WERI-Rb-1 (cell line): ENCODE measurements at regions not wholly inside any gene's neighbourhood (a gene's known extent, or its start where the extent isn't known, plus 50 kb on each side); places are given as distances from the start of the nearest gene placed in this dataset.
"Not testable (repeated sequence)": the region's sequence is repeated elsewhere in the genome, so short reads cannot be mapped to it uniquely, and the experiment has no call there.

Source experiments
- DNase-seq: peaks from one replicate; pipeline ENCODE4 v3.0.0-alpha.2; 2020
- H3K27ac ChIP-seq: fragments of 250-450 bp; sonication (Bioruptor Pico); 2 replicates; pipeline ENCODE4 v1.5.1; 2020; ENCODE audit warnings: mild to moderate bottlenecking, moderate library complexity
- H3K27me3 ChIP-seq: fragments of 250-450 bp; sonication (Bioruptor Pico); 2 replicates; pipeline ENCODE4 v1.5.1; 2021; ENCODE audit warnings: mild to moderate bottlenecking, low read depth, moderate library complexity; ENCODE audit not compliant: insufficient read depth, severe bottlenecking
- H3K36me3 ChIP-seq: fragments of 250-450 bp; sonication (Bioruptor Pico); 2 replicates; pipeline ENCODE4 v1.5.1; 2020; ENCODE audit warnings: mild to moderate bottlenecking, moderate library complexity
- H3K4me3 ChIP-seq: 2 replicates; pipeline ENCODE4 v1.5.1; 2011; ENCODE audit warnings: low read depth, mild to moderate bottlenecking, control low read depth, low read length
- H3K9me3 ChIP-seq: fragments of 250-450 bp; sonication (Bioruptor Pico); 2 replicates; pipeline ENCODE4 v1.5.1; 2021; ENCODE audit warnings: mild to moderate bottlenecking, moderate library complexity; ENCODE audit not compliant: severe bottlenecking
- TF ChIP-seq, protein P1 (sequence below): IDR thresholded peaks from 2 replicates; pipeline ENCODE4 v1.5.1; 2011; ENCODE audit warnings: low read depth, mild to moderate bottlenecking, control low read depth, inconsistent platforms, low read length

DNA sequence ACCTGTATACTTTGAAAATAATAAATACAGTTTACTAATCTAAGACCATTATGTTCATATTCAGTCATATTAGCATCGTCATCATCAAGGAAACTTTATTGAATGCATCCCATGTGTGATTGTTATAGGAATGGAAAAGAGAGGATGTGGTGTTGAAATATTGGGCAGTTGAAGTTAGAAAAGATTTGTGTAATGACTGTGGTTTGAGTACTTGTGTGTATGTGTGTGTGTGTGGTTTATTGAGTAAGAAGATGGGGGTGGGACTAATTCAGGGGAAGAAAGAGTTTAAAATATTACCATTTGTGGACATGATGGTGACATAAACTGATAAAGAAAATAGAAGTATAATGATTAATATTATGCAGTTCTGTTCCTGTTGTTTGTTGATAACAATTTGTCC is 238.7 kb upstream of the SEL1L start:
- no peak for DNase-seq
- H3K4me3 ChIP-seq: no peak overlapping the region
- TF ChIP-seq, protein P1, sequence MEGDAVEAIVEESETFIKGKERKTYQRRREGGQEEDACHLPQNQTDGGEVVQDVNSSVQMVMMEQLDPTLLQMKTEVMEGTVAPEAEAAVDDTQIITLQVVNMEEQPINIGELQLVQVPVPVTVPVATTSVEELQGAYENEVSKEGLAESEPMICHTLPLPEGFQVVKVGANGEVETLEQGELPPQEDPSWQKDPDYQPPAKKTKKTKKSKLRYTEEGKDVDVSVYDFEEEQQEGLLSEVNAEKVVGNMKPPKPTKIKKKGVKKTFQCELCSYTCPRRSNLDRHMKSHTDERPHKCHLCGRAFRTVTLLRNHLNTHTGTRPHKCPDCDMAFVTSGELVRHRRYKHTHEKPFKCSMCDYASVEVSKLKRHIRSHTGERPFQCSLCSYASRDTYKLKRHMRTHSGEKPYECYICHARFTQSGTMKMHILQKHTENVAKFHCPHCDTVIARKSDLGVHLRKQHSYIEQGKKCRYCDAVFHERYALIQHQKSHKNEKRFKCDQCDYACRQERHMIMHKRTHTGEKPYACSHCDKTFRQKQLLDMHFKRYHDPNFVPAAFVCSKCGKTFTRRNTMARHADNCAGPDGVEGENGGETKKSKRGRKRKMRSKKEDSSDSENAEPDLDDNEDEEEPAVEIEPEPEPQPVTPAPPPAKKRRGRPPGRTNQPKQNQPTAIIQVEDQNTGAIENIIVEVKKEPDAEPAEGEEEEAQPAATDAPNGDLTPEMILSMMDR: no peak
- no peaks in the 10 kb centered on the region for H3K9me3 ChIP-seq
- no peaks in the 10 kb centered on the region for H3K27me3 ChIP-seq
- H3K36me3 ChIP-seq: no peaks in the 10 kb centered on the region
- H3K27ac ChIP-seq: no peak overlapping the region

DNA sequence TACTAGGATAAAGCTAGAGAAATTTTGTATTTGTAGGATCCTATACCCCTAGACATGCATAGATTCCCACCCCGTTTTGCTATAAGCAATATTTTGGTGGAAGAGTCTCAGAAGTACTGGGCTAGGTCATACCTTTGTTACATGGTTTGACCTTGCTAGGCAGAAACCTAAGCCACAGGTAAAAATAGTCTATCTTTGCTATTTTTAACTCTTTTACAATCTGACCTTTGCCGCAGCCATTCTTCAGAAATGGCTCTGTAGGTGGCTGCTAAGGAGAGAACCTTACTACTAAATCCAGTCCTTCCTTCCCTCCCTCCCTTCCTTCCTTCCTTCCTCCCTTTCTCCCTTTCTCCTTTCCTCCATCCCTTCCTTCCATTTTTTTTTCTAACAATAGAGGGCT is 242.9 kb upstream of the SEL1L start:
- Histone ChIP-seq H3K27me3 (no peaks in the 10 kb centered on the region), H3K9me3 (peaks cover 1% of the 10 kb centered on the region), H3K36me3 (no peaks in the 10 kb centered on the region), H3K4me3 (no peak overlapping the region), H3K27ac (no peak overlapping the region)
- no peak for DNase-seq
- TF ChIP-seq, protein P1: no peak

DNA sequence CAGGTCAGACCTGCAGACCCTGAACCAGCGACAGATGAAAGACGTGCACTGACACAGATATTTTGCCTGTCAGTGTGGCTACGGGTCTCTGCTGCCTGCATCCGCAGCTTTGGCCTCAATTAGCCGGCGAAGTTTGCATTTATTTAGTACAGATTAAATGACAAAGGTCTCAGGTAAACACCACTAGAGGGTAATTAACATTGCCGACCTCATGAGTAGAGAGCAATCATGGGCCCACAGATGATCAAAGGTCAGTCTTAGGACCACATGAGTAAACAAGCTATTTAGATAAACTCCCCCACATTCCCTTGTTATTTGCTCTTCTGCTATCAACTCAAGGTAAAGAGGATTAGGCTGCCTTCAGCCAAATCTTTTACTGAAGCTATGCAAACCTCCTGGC is 248.1 kb upstream of the SEL1L start:
- H3K4me3 ChIP-seq, H3K27ac ChIP-seq, DNase-seq, H3K27me3 ChIP-seq, H3K9me3 ChIP-seq, H3K36me3 ChIP-seq: not testable (repeated sequence)

DNA sequence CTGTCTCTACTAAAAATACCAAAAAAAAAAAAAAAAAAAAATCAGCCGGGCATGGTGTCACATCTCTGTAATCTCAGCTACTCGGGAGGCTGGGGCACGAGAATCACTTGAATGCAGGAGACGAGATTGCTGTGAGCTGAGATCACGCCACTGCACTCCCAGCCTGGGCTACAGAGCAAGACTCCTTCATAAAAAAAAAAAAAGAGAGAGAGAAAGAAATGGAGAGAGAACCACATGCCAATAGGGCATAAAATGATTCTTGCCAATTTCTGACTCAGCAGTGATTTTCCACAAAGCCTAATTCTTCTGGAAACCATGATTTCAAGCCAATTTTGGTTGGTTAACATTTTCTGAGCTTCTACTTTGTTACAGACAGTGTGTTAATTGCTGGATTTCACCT is 250.4 kb upstream of the SEL1L start:
- Histone ChIP-seq H3K9me3 (peaks cover 7% of the 10 kb centered on the region), H3K36me3 (no peaks in the 10 kb centered on the region), H3K27ac (no peak overlapping the region), H3K27me3 (no peaks in the 10 kb centered on the region), H3K4me3 (no peak overlapping the region)
- DNase-seq: no peak
- TF ChIP-seq, protein P1: no peak

DNA sequence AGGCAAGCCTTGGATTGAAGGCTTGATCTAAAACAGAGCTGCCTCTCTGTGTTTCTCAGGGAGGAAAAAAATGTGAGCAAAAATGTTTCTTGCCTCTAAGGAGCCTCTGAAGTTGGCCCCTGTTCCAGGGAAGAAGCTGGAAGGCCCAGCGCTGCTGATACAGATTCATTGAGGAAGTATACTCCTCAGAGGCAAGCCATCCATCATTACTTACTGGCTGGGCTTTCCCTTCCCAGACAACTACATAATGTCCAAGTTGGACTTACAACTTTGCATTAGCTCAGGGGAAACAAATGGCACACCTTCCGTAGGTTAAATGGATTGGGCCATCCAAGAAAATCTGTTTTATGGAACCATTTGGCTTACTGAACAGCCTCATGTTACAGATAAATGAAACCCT is 263.7 kb upstream of the SEL1L start:
- no peak for DNase-seq
- Histone ChIP-seq H3K27ac (no peak overlapping the region), H3K9me3 (no peaks in the 10 kb centered on the region), H3K36me3 (no peaks in the 10 kb centered on the region), H3K4me3 (no peak overlapping the region), H3K27me3 (no peaks in the 10 kb centered on the region)
- TF ChIP-seq, protein P1: no peak

DNA sequence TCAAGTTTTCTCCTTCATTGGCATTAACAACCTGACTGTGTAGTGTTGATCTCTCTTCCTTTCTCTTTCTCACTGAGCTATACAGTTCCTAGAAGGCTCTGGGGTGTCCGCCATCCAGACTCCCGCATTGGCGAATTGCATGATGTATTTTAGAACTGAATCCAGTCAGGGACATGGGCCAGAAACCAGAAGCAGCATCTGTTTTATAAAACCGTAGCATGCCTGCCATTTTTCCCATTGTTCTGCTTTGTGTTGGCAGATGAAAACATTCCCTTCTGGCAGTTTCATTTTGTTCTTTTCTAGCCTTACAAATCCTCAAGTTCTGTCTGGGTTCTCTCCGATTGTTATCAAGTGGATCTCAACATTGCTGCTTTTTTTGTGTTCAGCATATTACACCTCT is 268.3 kb upstream of the SEL1L start:
- Histone ChIP-seq H3K27ac (no peak overlapping the region), H3K36me3 (no peaks in the 10 kb centered on the region), H3K27me3 (no peaks in the 10 kb centered on the region), H3K9me3 (no peaks in the 10 kb centered on the region), H3K4me3 (no peak overlapping the region)
- TF ChIP-seq, protein P1: no peak
- DNase-seq: no peak
